ENCODE measurements at regions not wholly inside any gene's neighbourhood (a gene's known extent, or its start where the extent isn't known, plus 50 kb on each side); places are given as distances from the start of the nearest gene placed in this dataset.

DNA sequence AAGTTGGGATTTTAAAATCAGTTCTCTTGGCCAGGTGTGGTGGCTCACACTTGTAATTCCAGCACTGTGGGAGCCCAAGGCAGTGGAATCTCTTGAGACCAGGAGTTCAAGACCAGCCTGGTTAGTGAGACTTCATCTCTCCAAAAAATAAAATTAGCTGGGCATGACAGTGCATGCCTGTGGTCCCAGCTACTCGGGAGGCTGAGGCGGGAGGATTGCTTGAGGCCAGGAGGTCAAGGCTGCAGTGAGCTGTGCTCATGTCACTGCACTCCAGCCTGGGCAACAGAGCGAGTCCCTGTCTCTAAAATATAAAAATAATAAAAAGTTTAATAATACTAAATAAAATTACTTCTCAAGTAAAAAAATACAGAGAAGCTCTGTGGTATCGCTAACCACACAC lies 77.5 kb downstream of the FOXA2 start:
- DNase-seq (ENCODE audit: low read depth), result no peak

DNA sequence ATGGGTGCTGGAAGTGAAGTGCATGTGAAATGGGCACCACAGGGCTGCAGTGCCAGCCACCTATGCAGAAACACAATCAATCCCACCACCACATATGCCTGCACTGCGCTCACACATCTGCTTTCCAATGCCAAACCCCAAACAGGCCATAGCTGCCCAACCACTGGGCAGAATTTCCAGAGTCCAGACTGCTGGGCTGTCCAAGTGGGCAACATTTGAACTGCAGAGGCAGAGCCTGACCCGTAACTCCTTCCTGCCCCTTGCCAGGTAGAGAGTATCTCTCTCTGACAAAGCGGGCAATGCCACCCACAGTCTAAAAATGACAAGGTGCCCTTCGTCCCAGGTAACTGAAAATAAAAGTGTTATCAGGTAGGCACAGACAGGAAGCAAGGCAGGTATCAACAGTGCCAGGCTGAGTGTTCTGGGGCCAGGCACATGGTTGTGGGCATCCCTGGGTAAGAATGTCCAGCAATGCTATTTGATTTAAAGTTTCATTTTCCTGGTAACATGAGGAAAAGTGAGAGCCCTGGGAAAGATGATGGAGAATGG lies 79.5 kb downstream of the FOXA2 start:
- no peak for DNase-seq (ENCODE audit: low read depth)

DNA sequence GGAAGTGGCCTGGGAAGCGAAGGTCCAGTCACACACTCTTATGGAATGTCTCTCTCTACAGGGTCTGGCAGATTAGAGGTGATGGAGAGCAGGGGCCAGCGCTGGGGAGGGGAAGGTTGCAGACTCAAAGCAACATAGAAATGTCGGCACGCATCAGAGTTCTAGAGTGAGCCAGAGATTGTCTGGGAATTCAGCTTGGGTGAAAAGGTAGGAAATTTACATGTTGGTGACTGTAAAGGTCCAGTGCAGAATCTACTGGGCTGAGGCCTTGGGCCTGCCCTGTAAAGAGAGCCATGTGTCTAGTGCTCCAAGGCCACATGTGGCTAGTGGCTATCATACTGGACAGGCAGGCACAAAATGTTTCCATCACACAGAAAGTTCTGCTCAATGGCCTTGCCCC lies 80.8 kb downstream of the FOXA2 start:
- no peak for DNase-seq (ENCODE audit: low read depth)

DNA sequence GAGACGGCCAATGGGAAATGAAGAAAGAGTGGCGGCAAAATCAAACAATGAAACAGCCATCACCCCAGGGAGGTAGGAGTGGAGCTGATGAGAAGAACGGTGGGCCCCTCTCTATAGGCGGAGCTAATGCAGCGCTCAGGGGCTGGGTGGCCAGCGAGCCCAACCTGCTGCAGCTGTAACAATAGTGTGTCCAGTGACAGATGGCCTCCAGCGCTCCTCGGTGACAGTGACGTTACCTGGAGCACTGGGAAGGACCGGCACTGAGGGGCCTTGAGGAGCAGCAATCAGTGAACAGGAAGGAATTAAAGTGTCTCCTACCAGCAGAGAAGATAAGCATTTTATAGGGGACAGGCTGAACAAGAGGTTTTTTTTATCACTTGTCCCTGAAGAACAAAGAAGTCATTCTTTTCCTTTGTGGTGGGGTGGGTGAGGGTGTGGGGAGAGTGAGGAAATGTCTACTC lies 81.6 kb downstream of the FOXA2 start:
- no peak for DNase-seq (ENCODE audit: low read depth)

DNA sequence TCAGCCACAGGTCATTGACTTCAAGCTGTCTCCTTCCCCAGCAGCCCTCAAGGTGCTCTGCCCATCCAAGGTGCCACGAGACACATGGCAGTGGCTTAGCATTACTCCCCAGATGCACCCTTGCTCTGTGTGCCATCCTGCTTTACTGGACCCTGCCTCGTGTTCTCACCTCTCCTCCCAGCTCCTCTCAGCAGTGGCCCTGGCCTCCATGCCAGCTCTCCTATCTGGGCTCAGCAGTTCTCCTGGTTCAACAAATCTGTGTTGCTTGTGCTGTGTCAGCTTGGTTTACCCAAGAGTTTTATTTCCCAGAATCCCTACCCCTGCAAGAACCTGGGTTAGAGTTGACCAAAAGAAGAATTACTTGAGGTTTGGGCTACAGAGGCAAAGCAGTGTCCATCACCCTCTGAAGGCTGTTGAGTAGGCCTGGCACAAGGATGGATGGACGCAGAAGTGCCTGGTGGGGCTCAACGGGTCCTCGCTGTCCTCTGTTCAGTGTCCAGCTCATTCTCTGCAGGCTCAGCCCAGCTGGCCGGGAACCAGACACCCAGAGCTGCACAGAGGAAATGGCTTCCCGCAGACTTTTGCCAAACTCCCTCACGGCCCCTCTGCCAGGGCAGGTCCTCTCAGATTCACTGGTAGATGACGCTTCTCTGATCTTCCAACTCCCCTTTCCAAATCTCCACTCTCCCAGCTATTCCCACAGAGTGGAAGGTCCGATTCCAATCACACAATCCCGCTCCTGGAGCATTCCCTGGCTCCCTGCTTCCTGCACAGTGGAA lies 82.6 kb downstream of the FOXA2 start:
- DNase-seq (ENCODE audit: low read depth), result no peak

DNA sequence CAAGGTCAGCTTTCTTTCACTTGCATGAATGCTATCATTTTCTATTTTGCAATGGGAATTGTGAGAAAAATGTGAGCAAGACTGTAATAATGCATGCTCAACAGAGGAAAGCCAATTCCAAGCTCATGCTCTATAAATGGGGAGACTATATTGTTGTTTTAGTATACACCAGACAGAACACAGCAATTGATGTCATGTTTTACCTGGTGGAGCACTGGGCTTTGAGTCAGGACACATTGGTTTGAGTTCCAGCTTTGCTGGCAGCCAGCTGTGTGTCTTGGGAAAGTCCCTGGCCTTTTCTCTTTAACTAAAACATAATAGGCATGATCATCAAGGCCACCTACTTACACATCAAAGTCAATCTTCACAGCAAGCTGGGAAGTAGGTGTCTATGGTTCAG lies 83.3 kb downstream of the FOXA2 start:
- no peak for DNase-seq (ENCODE audit: low read depth)

DNA sequence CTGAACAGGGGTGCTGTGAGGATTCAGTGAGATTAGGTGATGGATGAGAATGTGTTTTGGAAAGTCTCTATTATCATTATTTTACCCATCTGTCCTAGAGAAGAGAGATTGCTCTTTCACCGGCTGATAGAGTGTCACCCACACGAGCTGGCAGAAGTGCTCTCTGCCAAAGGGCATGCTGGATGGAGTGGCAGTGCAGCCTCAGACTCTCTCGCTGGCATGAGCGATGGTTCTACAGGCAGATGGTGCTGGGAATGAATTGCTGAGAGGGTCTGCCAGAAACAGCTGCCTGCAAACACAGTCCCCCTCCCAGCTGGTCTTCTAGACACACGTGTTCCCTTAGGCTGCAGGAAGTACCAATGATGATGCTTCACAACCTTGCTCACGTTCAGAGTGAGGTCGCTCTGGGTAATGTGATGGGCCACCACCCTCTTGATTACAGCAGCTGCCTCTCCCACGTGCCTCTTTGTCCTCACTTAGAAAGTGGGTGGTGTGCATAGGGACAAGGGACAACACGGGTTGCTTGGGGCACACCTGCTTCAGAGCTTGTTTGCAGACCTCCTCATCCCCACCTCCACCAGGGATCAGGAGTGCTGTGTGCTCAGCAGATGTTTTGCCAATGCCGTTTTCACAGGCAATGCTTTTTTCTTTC lies 84.7 kb downstream of the FOXA2 start:
- DNase-seq (ENCODE audit: low read depth), result no peak

DNA sequence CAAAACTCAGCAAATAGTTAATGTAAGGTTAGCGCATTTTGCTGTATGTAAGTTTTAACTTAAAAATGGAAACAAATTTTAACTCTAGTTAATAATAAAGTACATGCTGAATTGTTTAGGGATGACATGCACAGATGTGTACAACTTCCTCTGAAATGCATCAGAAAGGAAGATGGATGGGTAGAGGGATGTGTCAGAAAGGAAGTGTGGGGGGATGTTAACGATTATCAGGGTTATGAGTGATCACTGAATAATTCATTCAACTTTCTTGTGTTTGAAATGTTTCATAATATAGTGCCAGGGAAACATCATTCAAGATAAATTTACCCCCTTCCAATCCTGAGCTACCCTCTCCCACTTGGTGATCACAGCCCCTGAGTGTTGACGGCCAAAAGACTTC lies 87.6 kb downstream of the FOXA2 start:
- DNase-seq (ENCODE audit: low read depth), result no peak

- DNase-seq (ENCODE audit: low read depth), result no peak
Measured at GRCh38 chr20:22495789-22496188, 88.6 kb downstream of the FOXA2 start.

DNA sequence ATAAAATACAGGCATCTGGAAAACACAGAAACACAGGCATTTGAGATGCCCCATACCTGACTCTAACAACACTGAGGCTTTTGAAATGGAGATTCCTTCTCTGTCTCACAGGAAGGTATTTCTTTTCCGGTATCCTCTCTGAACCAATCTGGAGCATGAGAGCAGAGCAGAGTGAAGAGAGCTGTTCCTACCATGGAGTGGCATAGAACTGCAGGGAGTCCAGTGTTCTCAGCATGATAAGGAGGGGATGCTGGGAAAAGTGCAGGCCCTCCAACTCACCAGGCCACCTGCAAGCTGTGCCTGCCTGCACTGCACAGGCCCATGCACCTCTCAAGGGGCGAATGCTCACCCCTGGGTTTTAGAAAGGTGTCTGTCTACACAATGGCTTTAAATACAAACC lies 89.2 kb downstream of the FOXA2 start:
- DNase-seq (ENCODE audit: low read depth), result no peak

DNA sequence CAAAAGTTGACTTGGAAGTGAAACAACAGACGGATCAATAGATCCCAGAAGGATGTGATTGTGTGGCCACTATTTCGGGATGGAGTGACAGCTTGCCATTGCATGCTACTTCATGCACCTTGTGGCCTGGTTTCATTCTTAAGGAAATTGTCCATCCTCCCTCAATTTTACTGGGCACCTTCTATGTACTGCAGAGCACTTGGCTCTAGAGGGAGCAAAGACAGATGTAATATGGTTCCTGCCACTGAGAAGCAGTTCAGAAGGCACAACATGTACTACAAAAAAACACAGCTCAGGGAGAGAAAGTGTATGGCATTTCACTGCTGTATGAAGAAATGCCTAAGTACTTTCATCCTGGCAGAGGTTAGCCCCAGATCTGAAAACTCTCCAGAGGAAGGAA lies 91.9 kb downstream of the FOXA2 start:
- DNase-seq (ENCODE audit: low read depth), result no peak

- DNase-seq (ENCODE audit: low read depth), result no peak
Measured at GRCh38 chr20:22491194-22491505, 93.2 kb downstream of the FOXA2 start.

DNA sequence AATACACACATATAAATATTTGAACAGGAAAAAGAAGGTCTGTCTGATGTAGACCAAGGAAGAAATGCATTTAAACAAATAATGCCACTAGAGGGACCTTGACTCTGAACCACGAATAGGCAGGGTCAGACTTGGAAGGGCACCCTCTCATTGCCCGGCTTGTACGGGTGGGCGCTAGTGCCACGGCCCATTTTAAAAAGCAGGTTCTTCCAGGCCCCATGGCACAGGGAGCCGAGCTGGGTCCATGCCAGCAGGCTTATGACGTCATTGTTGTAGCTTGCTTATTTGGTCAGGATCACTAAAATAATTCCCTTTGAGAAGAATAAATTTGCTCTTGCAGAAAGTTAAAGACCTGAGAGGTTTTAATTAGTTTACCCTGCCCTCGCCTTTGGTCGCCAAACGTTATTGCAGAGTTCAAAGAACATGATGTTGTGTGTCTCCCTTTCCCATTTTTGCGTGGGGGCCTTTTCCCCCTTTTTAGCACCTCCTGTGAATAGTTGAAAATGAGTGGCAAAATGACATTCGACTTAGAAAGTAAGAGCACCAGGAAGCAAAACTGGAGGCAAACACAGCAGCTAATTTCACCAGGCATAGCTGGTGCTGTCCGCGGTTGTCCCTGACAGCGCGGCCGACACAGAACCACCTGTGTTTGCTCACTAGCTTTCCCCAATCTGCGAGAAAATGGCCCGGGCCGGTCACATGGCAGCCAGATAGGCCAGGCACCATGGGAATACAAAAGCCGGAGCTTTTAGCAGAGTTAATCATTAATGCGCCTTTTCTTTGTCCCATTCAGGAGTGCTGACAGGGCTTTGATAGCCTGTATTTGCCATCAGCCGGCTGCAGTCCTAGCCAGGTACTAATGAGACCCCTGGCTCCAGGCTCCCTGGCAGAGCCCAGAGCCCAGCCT lies 93.8 kb downstream of the FOXA2 start:
- peak; percentile 6 for DNase-seq (ENCODE audit: low read depth)

- no peak for DNase-seq (ENCODE audit: low read depth)
Measured at GRCh38 chr20:22489626-22490286, 94.6 kb downstream of the FOXA2 start.

- DNase-seq (ENCODE audit: low read depth), result no peak
Measured at GRCh38 chr20:22480336-22480735, 104.0 kb downstream of the FOXA2 start.

DNA sequence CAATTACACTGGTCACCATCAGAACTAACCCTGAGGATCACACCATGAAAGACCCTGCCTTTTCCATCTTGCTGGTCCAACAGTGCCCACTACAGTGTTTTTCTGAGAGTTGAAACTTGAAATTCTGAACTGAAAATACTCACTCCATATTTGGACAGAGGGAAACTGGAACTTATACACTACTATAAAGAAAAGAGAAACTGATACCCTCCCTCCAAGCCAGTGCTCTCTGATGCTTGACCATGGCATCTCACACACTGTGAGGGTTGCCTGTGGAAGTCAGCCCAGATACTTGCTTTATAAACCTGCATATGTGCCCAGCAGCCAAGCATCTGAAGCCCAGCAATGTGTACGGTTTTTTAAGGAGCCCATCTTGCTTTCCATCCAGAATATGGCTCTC lies 108.7 kb downstream of the FOXA2 start:
- DNase-seq (ENCODE audit: low read depth), result no peak

DNA sequence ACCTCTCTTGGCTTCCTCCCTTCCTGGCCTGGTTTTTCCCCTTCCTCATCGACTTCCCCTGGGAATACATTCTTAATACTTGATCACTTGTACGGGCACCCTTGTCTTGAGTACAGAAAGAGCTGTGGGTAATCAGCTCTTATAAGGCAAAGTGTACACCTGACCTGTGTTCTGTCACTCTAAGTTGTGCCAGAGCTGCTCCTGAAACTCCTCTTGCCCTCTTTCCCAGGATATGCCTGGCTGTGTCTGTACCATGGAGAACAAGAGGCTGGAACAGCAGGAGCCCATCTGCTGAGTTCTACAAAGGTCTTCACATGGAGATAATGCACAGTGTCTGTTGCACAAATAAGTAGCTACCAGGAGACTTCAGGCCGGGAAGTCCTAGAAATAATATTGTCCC lies 110.1 kb downstream of the FOXA2 start:
- no peak for DNase-seq (ENCODE audit: low read depth)

DNA sequence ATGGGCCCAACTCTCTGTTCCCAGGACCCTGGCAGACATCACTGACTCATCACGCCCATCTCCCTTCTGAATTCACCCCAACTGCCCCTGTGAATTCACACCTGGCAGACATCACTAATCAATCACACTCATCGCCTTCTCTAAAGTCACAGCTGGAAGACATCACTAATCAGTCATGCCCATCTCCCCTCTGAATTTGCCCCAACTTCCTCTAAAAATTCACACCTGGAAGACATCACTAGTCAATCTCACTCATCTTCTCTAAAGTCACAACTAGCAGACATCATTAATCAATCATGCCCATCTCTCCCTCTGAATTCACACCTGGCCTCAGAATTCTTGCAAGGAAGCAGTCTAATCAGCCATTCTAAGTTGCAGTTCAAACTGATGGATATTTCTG lies 111.1 kb downstream of the FOXA2 start:
- no peak for DNase-seq (ENCODE audit: low read depth)

GRCh38 chr20:22472447-22473100 lies 111.8 kb downstream of the FOXA2 start:
- DNase-seq (ENCODE audit: low read depth), result no peak

DNA sequence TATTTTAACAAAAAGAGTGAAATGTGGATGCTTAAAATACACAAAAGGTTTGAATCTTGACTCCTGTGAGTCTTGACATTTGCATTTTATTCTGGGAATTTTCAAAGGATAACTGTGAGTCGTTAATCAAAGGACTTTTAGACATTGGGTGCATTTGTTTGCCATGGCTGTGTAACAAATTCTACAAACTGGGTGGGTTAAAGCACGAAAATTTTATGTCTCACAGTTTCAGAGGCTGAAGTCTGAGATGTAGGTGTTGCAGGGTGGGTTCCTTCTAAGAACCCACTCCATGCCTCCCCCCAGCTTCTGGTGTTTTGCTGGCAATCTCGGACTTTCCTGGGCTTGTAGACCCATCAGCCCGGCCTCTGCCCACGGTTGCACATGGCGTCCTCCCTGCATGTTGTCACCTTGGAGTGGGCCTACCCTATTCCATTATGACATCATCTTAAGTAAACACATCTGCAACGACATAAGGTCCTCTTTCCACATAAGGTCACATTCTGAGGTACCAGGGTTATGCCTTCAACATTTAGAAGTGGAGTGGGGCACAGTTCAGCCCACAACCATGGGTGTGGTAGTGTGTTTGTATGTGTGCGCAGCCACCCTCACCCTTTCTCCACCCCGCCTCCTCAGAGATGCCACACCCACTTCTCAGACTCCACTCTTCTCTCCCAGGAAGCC lies 113.1 kb downstream of the FOXA2 start:
- DNase-seq (ENCODE audit: low read depth), result no peak

GRCh38 chr20:22470620-22471026 lies 113.7 kb downstream of the FOXA2 start:
- no peak for DNase-seq (ENCODE audit: low read depth)
